Activated CD4-positive, alpha-beta memory T cell treated with anti-CD3 and anti-CD28 coated beads for 36 hours (primary cell): ENCODE measurements at regions not wholly inside any gene's neighbourhood (a gene's known extent, or its start where the extent isn't known, plus 50 kb on each side); places are given as distances from the start of the nearest gene placed in this dataset.

ENCODE experiments used
- CTCF ChIA-PET: fragments of 350-600 bp; sonication (Branson Sonifier 250); formaldehyde crosslinking; loops from one replicate; lab custom pipeline; 2021; ENCODE audit warnings: antibody characterized with exemption, inconsistent platforms; lab: Charles Lee
- POLR2A ChIA-PET: fragments of 350-600 bp; sonication (Branson Sonifier 250); formaldehyde crosslinking; loops from one replicate; lab custom pipeline; 2021; ENCODE audit warnings: antibody characterized with exemption; lab: Charles Lee
- DNase-seq: peaks from one replicate; pipeline ENCODE4 v3.0.0-alpha.2; 2020
- H3K27ac Mint-ChIP-seq: one replicate; pipeline ENCODE4 v1.8.0; 2021; ENCODE audit warnings: mixed read lengths
- H3K27me3 Mint-ChIP-seq: one replicate; pipeline ENCODE4 v1.8.0; 2021; ENCODE audit warnings: mixed read lengths
- H3K36me3 Mint-ChIP-seq: one replicate; pipeline ENCODE4 v1.8.0; 2021; ENCODE audit warnings: mixed read lengths
- H3K4me1 Mint-ChIP-seq: one replicate; pipeline ENCODE4 v1.8.0; 2021; ENCODE audit warnings: low read depth, mixed read lengths
- H3K4me3 Mint-ChIP-seq: one replicate; pipeline ENCODE4 v1.8.0; 2021; ENCODE audit warnings: mild to moderate bottlenecking, mixed read lengths
- H3K9me3 Mint-ChIP-seq: one replicate; pipeline ENCODE4 v1.8.0; 2021; ENCODE audit warnings: mixed read lengths
- intact Hi-C: fragments of 100-400 bp; cut with micrococcal nuclease; formaldehyde crosslinking; loops from one replicate; pipeline ENCODE4 v1.15.1; 2023

GRCh38 chr2:220562375-220563140 lies 935.1 kb downstream of the SLC4A3 start:
- no peak overlapping the region for H3K27ac Mint-ChIP-seq
- intact Hi-C loops = no loop called here
- no peak overlapping the region for H3K4me3 Mint-ChIP-seq
- ChIA-PET POLR2A (no interaction called here), CTCF (no interaction called here)
- H3K27me3 Mint-ChIP-seq = no peaks in the 10 kb centered on the region
- H3K9me3 Mint-ChIP-seq = no peaks in the 10 kb centered on the region
- H3K4me1 Mint-ChIP-seq = no peaks in the 10 kb centered on the region
- no peak for DNase-seq
- no peaks in the 10 kb centered on the region for H3K36me3 Mint-ChIP-seq

- no peak overlapping the region for H3K27ac Mint-ChIP-seq
- no peaks in the 10 kb centered on the region for H3K4me1 Mint-ChIP-seq
- no peaks in the 10 kb centered on the region for H3K9me3 Mint-ChIP-seq
- no peaks in the 10 kb centered on the region for H3K27me3 Mint-ChIP-seq
- H3K36me3 Mint-ChIP-seq = no peaks in the 10 kb centered on the region
- ChIA-PET POLR2A (no interaction called here), CTCF (no interaction called here)
- H3K4me3 Mint-ChIP-seq = no peak overlapping the region
- DNase-seq = no peak
- intact Hi-C loops = no loop called here
These were observed 940.9 kb downstream of the SLC4A3 start for GRCh38 chr2:220568296-220568695.

- CTCF ChIA-PET = no interaction called here
- intact Hi-C loops = no loop called here
- H3K4me1 Mint-ChIP-seq = no peaks in the 10 kb centered on the region
- no peaks in the 10 kb centered on the region for H3K27me3 Mint-ChIP-seq
- POLR2A ChIA-PET = no interaction called here
- H3K9me3 Mint-ChIP-seq = no peaks in the 10 kb centered on the region
- H3K36me3 Mint-ChIP-seq = no peaks in the 10 kb centered on the region
- H3K4me3 Mint-ChIP-seq = no peak overlapping the region
- DNase-seq = no peak
- H3K27ac Mint-ChIP-seq = no peak overlapping the region
These were observed 941.9 kb downstream of the SLC4A3 start for GRCh38 chr2:220569112-220569897.

GRCh38 chr2:220572385-220572784 lies 945.0 kb downstream of the SLC4A3 start:
- Mint-ChIP-seq H3K27me3 (no peaks in the 10 kb centered on the region), H3K4me1 (no peaks in the 10 kb centered on the region), H3K36me3 (no peaks in the 10 kb centered on the region), H3K9me3 (no peaks in the 10 kb centered on the region), H3K4me3 (no peak overlapping the region), H3K27ac (no peak overlapping the region)
- intact Hi-C loops = no loop called here
- POLR2A ChIA-PET = no interaction called here
- DNase-seq = no peak
- CTCF ChIA-PET = no interaction called here

GRCh38 chr2:220574038-220574437 lies 946.6 kb downstream of the SLC4A3 start:
- DNase-seq = no peak
- H3K36me3 Mint-ChIP-seq = no peaks in the 10 kb centered on the region
- CTCF ChIA-PET = no interaction called here

GRCh38 chr2:220575963-220576362 lies 948.5 kb downstream of the SLC4A3 start:
- H3K4me1 Mint-ChIP-seq = no peaks in the 10 kb centered on the region
- CTCF ChIA-PET = no interaction called here
- H3K36me3 Mint-ChIP-seq = no peaks in the 10 kb centered on the region
- H3K27me3 Mint-ChIP-seq = peaks cover 2% of the 10 kb centered on the region
- POLR2A ChIA-PET = no interaction called here
- no peak overlapping the region for H3K4me3 Mint-ChIP-seq
- no peak for DNase-seq
- intact Hi-C loops = no loop called here
- no peak overlapping the region for H3K27ac Mint-ChIP-seq
- H3K9me3 Mint-ChIP-seq = no peaks in the 10 kb centered on the region

More at GRCh38 chr2:220574038-220574437, 946.6 kb downstream of the SLC4A3 start:
- Mint-ChIP-seq H3K9me3 (no peaks in the 10 kb centered on the region), H3K27me3 (no peaks in the 10 kb centered on the region), H3K27ac (no peak overlapping the region), H3K4me1 (no peaks in the 10 kb centered on the region), H3K4me3 (no peak overlapping the region)
- POLR2A ChIA-PET = no interaction called here
- intact Hi-C loops = no loop called here

GRCh38 chr2:220579452-220579851 lies 952.0 kb downstream of the SLC4A3 start:
- intact Hi-C loops = no loop called here
- Mint-ChIP-seq H3K27me3 (peaks cover 2% of the 10 kb centered on the region), H3K36me3 (no peaks in the 10 kb centered on the region), H3K4me3 (no peak overlapping the region), H3K27ac (no peak overlapping the region), H3K9me3 (no peaks in the 10 kb centered on the region), H3K4me1 (no peaks in the 10 kb centered on the region)
- POLR2A ChIA-PET = no interaction called here
- no peak for DNase-seq
- CTCF ChIA-PET = no interaction called here

- POLR2A ChIA-PET = no interaction called here
- Mint-ChIP-seq H3K36me3 (no peaks in the 10 kb centered on the region), H3K4me3 (no peak overlapping the region), H3K27ac (no peak overlapping the region), H3K27me3 (peaks cover 5% of the 10 kb centered on the region), H3K4me1 (no peaks in the 10 kb centered on the region), H3K9me3 (no peaks in the 10 kb centered on the region)
- no peak for DNase-seq
- CTCF ChIA-PET = no interaction called here
- intact Hi-C loops = no loop called here
These were observed 952.7 kb downstream of the SLC4A3 start for GRCh38 chr2:220580113-220580512.

GRCh38 chr2:220583725-220584124 lies 956.3 kb downstream of the SLC4A3 start:
- H3K27me3 Mint-ChIP-seq = peaks cover 5% of the 10 kb centered on the region
- no peaks in the 10 kb centered on the region for H3K36me3 Mint-ChIP-seq
- H3K4me3 Mint-ChIP-seq = no peak overlapping the region
- no peaks in the 10 kb centered on the region for H3K9me3 Mint-ChIP-seq
- DNase-seq = no peak
- intact Hi-C loops = no loop called here
- ChIA-PET CTCF (no interaction called here), POLR2A (no interaction called here)
- no peak overlapping the region for H3K27ac Mint-ChIP-seq
- no peaks in the 10 kb centered on the region for H3K4me1 Mint-ChIP-seq

GRCh38 chr2:220585241-220585640 lies 957.8 kb downstream of the SLC4A3 start:
- H3K27ac Mint-ChIP-seq = no peak overlapping the region
- intact Hi-C loops = no loop called here
- CTCF ChIA-PET = no interaction called here

GRCh38 chr2:220586980-220587530 lies 959.6 kb downstream of the SLC4A3 start:
- CTCF ChIA-PET = no interaction called here
- Mint-ChIP-seq H3K4me3 (no peak overlapping the region), H3K9me3 (no peaks in the 10 kb centered on the region), H3K27ac (no peak overlapping the region), H3K36me3 (no peaks in the 10 kb centered on the region), H3K27me3 (peaks cover 3% of the 10 kb centered on the region), H3K4me1 (no peaks in the 10 kb centered on the region)
- POLR2A ChIA-PET = no interaction called here
- intact Hi-C loops = no loop called here
- no peak for DNase-seq

More at GRCh38 chr2:220585241-220585640, 957.8 kb downstream of the SLC4A3 start:
- H3K4me3 Mint-ChIP-seq = no peak overlapping the region
- DNase-seq = no peak
- no peaks in the 10 kb centered on the region for H3K36me3 Mint-ChIP-seq
- POLR2A ChIA-PET = no interaction called here
- H3K9me3 Mint-ChIP-seq = no peaks in the 10 kb centered on the region
- H3K4me1 Mint-ChIP-seq = no peaks in the 10 kb centered on the region
- H3K27me3 Mint-ChIP-seq = peaks cover 4% of the 10 kb centered on the region

- ChIA-PET CTCF (no interaction called here), POLR2A (no interaction called here)
- H3K9me3 Mint-ChIP-seq = no peaks in the 10 kb centered on the region
- H3K4me3 Mint-ChIP-seq = no peak overlapping the region
- no peak for DNase-seq
- intact Hi-C loops = no loop called here
- peaks cover 3% of the 10 kb centered on the region for H3K27me3 Mint-ChIP-seq
- H3K36me3 Mint-ChIP-seq = no peaks in the 10 kb centered on the region
- no peaks in the 10 kb centered on the region for H3K4me1 Mint-ChIP-seq
- no peak overlapping the region for H3K27ac Mint-ChIP-seq
These were observed 960.7 kb downstream of the SLC4A3 start for GRCh38 chr2:220588148-220588547.
